ENCODE measurements at regions not wholly inside any gene's neighbourhood (a gene's known extent, or its start where the extent isn't known, plus 50 kb on each side); places are given as distances from the start of the nearest gene placed in this dataset.

GRCh38 chr4:22237155-22237751 is 278.6 kb downstream of the ADGRA3 start:
- peak; percentile 29 for TF ChIP-seq CTCF (IDR thresholded peaks at IDR 0.05; ENCODE audit: insufficient read depth, low read depth, low read length)
- no peak for DNase-seq (ENCODE audit: low read depth)
- H3K4me3 ChIP-seq (ENCODE audit: low read depth, low read length): no peak overlapping the region

- H3K4me3 ChIP-seq (ENCODE audit: low read depth, low read length): no peak overlapping the region
- TF ChIP-seq CTCF (IDR thresholded peaks at IDR 0.05; ENCODE audit: insufficient read depth, low read depth, low read length): no peak
- DNase-seq (ENCODE audit: low read depth): no peak
Measured at GRCh38 chr4:22235698-22236097, 280.2 kb downstream of the ADGRA3 start.

GRCh38 chr4:22233230-22233629 is 282.6 kb downstream of the ADGRA3 start:
- no peak overlapping the region for H3K4me3 ChIP-seq (ENCODE audit: low read depth, low read length)
- no peak for DNase-seq (ENCODE audit: low read depth)
- no peak for TF ChIP-seq CTCF (IDR thresholded peaks at IDR 0.05; ENCODE audit: insufficient read depth, low read depth, low read length)

- no peak for DNase-seq (ENCODE audit: low read depth)
- TF ChIP-seq CTCF (IDR thresholded peaks at IDR 0.05; ENCODE audit: insufficient read depth, low read depth, low read length): no peak
- no peak overlapping the region for H3K4me3 ChIP-seq (ENCODE audit: low read depth, low read length)
Measured at GRCh38 chr4:22220965-22221364, 272.4 kb upstream of the KCNIP4 start.

- DNase-seq (ENCODE audit: low read depth): no peak
Measured at GRCh38 chr4:22217480-22217879, 268.9 kb upstream of the KCNIP4 start.

GRCh38 chr4:22216278-22216677 is 267.7 kb upstream of the KCNIP4 start:
- no peak overlapping the region for H3K4me3 ChIP-seq (ENCODE audit: low read depth, low read length)
- TF ChIP-seq CTCF (IDR thresholded peaks at IDR 0.05; ENCODE audit: insufficient read depth, low read depth, low read length): no peak
- no peak for DNase-seq (ENCODE audit: low read depth)

More at GRCh38 chr4:22217480-22217879, 268.9 kb upstream of the KCNIP4 start:
- H3K4me3 ChIP-seq (ENCODE audit: low read depth, low read length): no peak overlapping the region
- no peak for TF ChIP-seq CTCF (IDR thresholded peaks at IDR 0.05; ENCODE audit: insufficient read depth, low read depth, low read length)

GRCh38 chr4:22215084-22215483 is 266.5 kb upstream of the KCNIP4 start:
- TF ChIP-seq CTCF (IDR thresholded peaks at IDR 0.05; ENCODE audit: insufficient read depth, low read depth, low read length): no peak
- no peak for DNase-seq (ENCODE audit: low read depth)
- no peak overlapping the region for H3K4me3 ChIP-seq (ENCODE audit: low read depth, low read length)
